ENCODE measurements at regions not wholly inside any gene's neighbourhood (a gene's known extent, or its start where the extent isn't known, plus 50 kb on each side); places are given as distances from the start of the nearest gene placed in this dataset.
A peak's percentile ranks its signal among the peaks of the same experiment; 100 is the strongest.
"Not testable (repeated sequence)": the region's sequence is repeated elsewhere in the genome, so short reads cannot be mapped to it uniquely, and the experiment has no call there.

- no peak for DNase-seq (ENCODE audit: low spot score)
Measured at GRCh38 chrX:54615109-54615508, 85.1 kb downstream of the GNL3L start.

GRCh38 chrX:54633641-54634040 is 103.6 kb downstream of the GNL3L start:
- no peak for DNase-seq (ENCODE audit: low spot score)

GRCh38 chrX:54639018-54639345 is 109.0 kb downstream of the GNL3L start:
- DNase-seq (ENCODE audit: low spot score) = no peak

GRCh38 chrX:54639346-54640102 is 109.5 kb downstream of the GNL3L start:
- DNase-seq (ENCODE audit: low spot score) = peak; percentile 96

- DNase-seq (ENCODE audit: low spot score) = no peak
Measured at GRCh38 chrX:54640103-54640690, 110.2 kb downstream of the GNL3L start.

DNA sequence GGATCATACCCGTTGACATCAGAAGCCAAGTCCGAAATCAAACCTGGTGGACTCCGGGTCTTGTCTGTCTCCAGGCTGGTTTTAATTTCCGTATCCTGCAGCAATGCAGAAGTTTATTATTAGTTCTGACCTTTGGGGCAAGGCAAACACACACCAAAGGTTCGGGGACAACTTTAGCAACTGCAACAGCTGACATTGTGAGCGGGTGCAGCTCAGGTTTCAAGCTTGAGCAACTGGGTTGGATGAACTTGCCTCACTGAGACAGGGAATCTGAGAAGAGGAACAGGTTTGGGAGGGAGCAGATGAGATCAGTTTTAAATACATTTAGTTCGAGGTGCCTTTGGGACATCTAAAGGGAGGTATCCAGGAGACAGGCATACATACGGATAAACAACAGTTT is 110.7 kb downstream of the GNL3L start:
- no peak for DNase-seq (ENCODE audit: low spot score)

- peak; percentile 2 for DNase-seq (ENCODE audit: low spot score)
Measured at GRCh38 chrX:54641530-54641929, 111.5 kb downstream of the GNL3L start.

DNA sequence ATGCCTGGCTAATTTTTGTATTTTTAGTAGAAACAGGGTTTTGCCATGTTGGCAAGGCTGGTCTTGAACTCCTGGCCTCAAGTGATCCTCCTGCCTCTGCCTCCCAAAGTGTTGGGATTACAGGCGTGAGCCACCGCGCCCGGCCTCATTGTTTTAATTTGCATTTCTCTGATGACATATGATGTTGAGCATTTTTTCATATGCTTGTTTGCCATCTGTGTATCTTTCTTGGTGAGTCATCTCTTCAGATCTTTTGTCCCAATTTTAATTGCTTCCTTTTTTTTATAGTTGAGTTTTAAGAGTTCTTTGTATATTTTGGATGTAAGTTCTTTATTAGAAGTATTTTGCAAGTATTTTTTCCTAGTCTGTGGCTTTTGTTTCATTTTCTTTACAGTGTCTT is 117.6 kb downstream of the GNL3L start:
- not testable (repeated sequence) for DNase-seq (ENCODE audit: low spot score)

DNA sequence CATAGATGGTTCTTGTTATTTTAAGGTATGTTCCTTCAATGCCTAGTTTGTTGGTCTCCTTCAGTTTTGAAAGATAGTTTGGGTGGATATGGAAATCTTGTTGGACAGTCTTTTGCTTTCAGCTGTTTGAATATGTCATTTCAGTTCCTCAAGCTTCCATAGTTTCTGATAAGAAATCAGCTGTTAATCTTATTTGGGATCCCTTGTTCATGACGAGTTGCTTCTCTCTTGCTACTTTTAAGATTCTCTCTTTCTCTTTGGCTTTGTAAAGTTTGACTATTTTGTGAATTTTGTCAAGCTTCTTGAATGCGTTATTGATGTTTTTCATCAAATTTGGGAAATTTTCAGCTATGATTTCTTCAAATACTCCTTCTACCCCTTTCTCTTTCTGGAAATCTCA is 129.5 kb downstream of the GNL3L start:
- no peak for DNase-seq (ENCODE audit: low spot score)

- DNase-seq (ENCODE audit: low spot score) = no peak
Measured at GRCh38 chrX:54675762-54676161, 122.3 kb downstream of the ITIH6 start.

DNA sequence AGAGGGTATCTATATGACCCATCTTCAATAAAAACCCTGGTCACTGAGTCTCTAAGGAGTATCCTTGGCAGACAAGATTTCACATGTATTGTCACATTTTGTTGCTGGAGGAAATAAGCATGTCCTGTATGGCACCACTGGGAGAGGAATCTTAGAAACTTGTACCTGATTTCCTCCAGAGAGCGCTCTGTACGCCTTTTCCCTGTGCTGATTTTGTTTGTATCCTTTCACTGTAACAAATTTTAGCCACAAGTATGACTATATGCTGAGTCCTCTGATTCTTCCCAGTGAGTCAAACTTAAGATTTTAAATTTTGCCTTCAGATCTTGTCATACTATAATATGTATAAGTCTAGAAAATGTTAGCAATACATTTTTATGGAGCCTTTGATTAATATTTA is 102.8 kb downstream of the ITIH6 start:
- DNase-seq (ENCODE audit: low spot score) = no peak

GRCh38 chrX:54695816-54696487 is 102.1 kb downstream of the ITIH6 start:
- DNase-seq (ENCODE audit: low spot score) = peak; percentile 5

Data from SK-N-DZ (cell line).